Esophagus squamous epithelium (tissue), 4 donors: ENCODE measurements at regions not wholly inside any gene's neighbourhood (a gene's known extent, or its start where the extent isn't known, plus 50 kb on each side); places are given as distances from the start of the nearest gene placed in this dataset.

Experiments
- CTCF ChIP-seq, 6 experiments: fragments of 450-650 bp in 4 of 6; fragments of 200-600 bp in 2 of 6; sonication (generic) in 2 of 6; IDR thresholded peaks; one replicate each; pipeline ENCODE4 v1.5.1; 2016 to 2019; ENCODE audit warnings: antibody characterized with exemption in 6 of 6, mild to moderate bottlenecking in 4 of 6, moderate library complexity in 4 of 6
- POLR2A ChIP-seq, 4 donors: fragments of 450-650 bp; IDR thresholded peaks; one replicate each; pipeline ENCODE4 v1.6.1; 2017; ENCODE audit warnings: antibody characterized with exemption in 4 of 4, mild to moderate bottlenecking in 4 of 4, moderate library complexity in 3 of 4

GRCh38 chr12:98238515-98239130 lies 276.8 kb upstream of the TMPO start:
- no peak for TF ChIP-seq POLR2A (IDR thresholded peaks at IDR 0.05)
- TF ChIP-seq CTCF (IDR thresholded peaks at IDR 0.05) = no peak
